IMR-90 (cell line): ENCODE measurements at regions not wholly inside any gene's neighbourhood (a gene's known extent, or its start where the extent isn't known, plus 50 kb on each side); places are given as distances from the start of the nearest gene placed in this dataset.

Experiments
- ATAC-seq: fragments of 200-7000 bp; cut with Tn5 transposase; 2 replicates; pipeline ENCODE4 v1.9.1; 2020; ENCODE audit warnings: low read depth, mild to moderate bottlenecking, moderate library complexity
- BruUV-seq: library from RNA; stranded (reverse); fragments of 400-500 nt; replicated peaks from 2 replicates; lab custom pipeline; 2021; lab: Mats Ljungman, UMichigan
- CTCF ChIA-PET: fragments of 300-600 bp; formaldehyde crosslinking; extraction: SDS; loops from one replicate; lab custom pipeline; 2021; ENCODE audit warnings: antibody characterized with exemption; lab: Yijun Ruan, JAX
- POLR2A ChIA-PET: fragments of 300-600 bp; sonication (Branson Sonifier 250); formaldehyde crosslinking; loops from one replicate; lab custom pipeline; 2022; ENCODE audit warnings: antibody characterized with exemption; ENCODE audit not compliant: unreplicated experiment; lab: Charles Lee
- DNase-seq: peaks from one replicate; pipeline ENCODE4 v3.0.0; 2013
- H2AFZ ChIP-seq: replicated peaks from 2 replicates; pipeline ENCODE3; 2013; ENCODE audit warnings: low read length, mild to moderate bottlenecking; ENCODE audit not compliant: poor library complexity
- H2AK5ac ChIP-seq: 2 replicates; pipeline ENCODE4 v1.6.1; 2013; ENCODE audit warnings: low read depth, low read length, inconsistent platforms
- H2AK9ac ChIP-seq: replicated peaks from 2 replicates; pipeline ENCODE3; 2013; ENCODE audit warnings: mild to moderate bottlenecking, low read depth, low read length, moderate library complexity; ENCODE audit not compliant: poor library complexity
- H2BK120ac ChIP-seq: 2 replicates; pipeline ENCODE4 v1.6.1; 2013; ENCODE audit warnings: low read depth, low read length, inconsistent platforms
- H2BK15ac ChIP-seq: 3 replicates; pipeline ENCODE4 v1.6.1; 2013; ENCODE audit warnings: low read depth, low read length, inconsistent platforms
- H2BK20ac ChIP-seq: 2 replicates; pipeline ENCODE4 v1.6.1; 2013; ENCODE audit warnings: low read depth, mild to moderate bottlenecking, inconsistent platforms, low read length, moderate library complexity
- H2BK5ac ChIP-seq: 2 replicates; pipeline ENCODE4 v1.6.1; 2013; ENCODE audit warnings: mild to moderate bottlenecking, low read depth, low read length, inconsistent platforms; ENCODE audit not compliant: poor library complexity, severe bottlenecking
- H3K14ac ChIP-seq: replicated peaks from 2 replicates; pipeline ENCODE4 v1.6.1; 2013; ENCODE audit warnings: low read depth, low read length, inconsistent platforms
- H3K18ac ChIP-seq: 2 replicates; pipeline ENCODE4 v1.6.1; 2013; ENCODE audit warnings: low read depth, low read length, control low read depth
- H3K23ac ChIP-seq: 2 replicates; pipeline ENCODE4 v1.6.1; 2013; ENCODE audit warnings: low read depth, low read length, inconsistent platforms
- H3K27ac ChIP-seq: 2 replicates; pipeline ENCODE4 v1.5.1; 2013; ENCODE audit warnings: mild to moderate bottlenecking, control low read depth, low read length; ENCODE audit not compliant: insufficient read depth
- H3K27me3 ChIP-seq: 2 replicates; pipeline ENCODE4 v1.6.1; 2013; ENCODE audit warnings: low read length; ENCODE audit not compliant: control insufficient read depth, insufficient read depth
- H3K36me3 ChIP-seq: 2 replicates; pipeline ENCODE4 v1.6.1; 2013; ENCODE audit warnings: low read length, mixed read lengths; ENCODE audit not compliant: control insufficient read depth, insufficient read depth
- H3K4ac ChIP-seq: 2 replicates; pipeline ENCODE4 v1.6.1; 2013; ENCODE audit warnings: low read depth, low read length, inconsistent platforms
- H3K4me1 ChIP-seq: 2 replicates; pipeline ENCODE4 v1.6.1; 2013; ENCODE audit warnings: low read length, mixed read lengths; ENCODE audit not compliant: control insufficient read depth, insufficient read depth
- H3K4me2 ChIP-seq: 2 replicates; pipeline ENCODE4 v1.6.1; 2013; ENCODE audit warnings: low read depth, mild to moderate bottlenecking, control low read depth, low read length, moderate library complexity
- H3K4me3 ChIP-seq: 2 replicates; pipeline ENCODE4 v1.5.1; 2013; ENCODE audit warnings: low read depth, mild to moderate bottlenecking, control low read depth, low read length, moderate library complexity; ENCODE audit not compliant: insufficient read depth
- H3K56ac ChIP-seq: 2 replicates; pipeline ENCODE4 v1.6.1; 2013; ENCODE audit warnings: low read length, inconsistent platforms; ENCODE audit not compliant: insufficient read depth; ENCODE audit errors: extremely low read depth
- H3K79me1 ChIP-seq, 2 experiments: 2 replicates each; pipeline ENCODE4 v1.6.1; 2013; ENCODE audit warnings: low read length in 2 of 2, inconsistent platforms in 1 of 2, low read depth in 1 of 2
- H3K9ac ChIP-seq: 2 replicates; pipeline ENCODE4 v1.6.1; 2013; ENCODE audit warnings: low read depth, low read length, control low read depth
- H3K9me1 ChIP-seq: 2 replicates; pipeline ENCODE4 v1.6.1; 2013; ENCODE audit warnings: low read length, inconsistent platforms; ENCODE audit not compliant: insufficient read depth
- H3K9me3 ChIP-seq: 2 replicates; pipeline ENCODE4 v1.6.1; 2013; ENCODE audit warnings: low read length; ENCODE audit not compliant: control insufficient read depth, insufficient read depth
- H4K20me1 ChIP-seq: 2 replicates; pipeline ENCODE4 v1.6.1; 2013; ENCODE audit warnings: low read length, inconsistent platforms; ENCODE audit not compliant: insufficient read depth
- H4K5ac ChIP-seq: 2 replicates; pipeline ENCODE4 v1.6.1; 2013; ENCODE audit warnings: mild to moderate bottlenecking, low read depth, low read length, control low read depth
- H4K8ac ChIP-seq, 2 experiments: 2 replicates each; pipeline ENCODE4 v1.6.1; 2013; ENCODE audit warnings: low read depth in 2 of 2, low read length in 2 of 2, control low read depth in 1 of 2, inconsistent platforms in 1 of 2
- H4K91ac ChIP-seq: 2 replicates; pipeline ENCODE4 v1.6.1; 2013; ENCODE audit warnings: low read depth, low read length, inconsistent platforms; ENCODE audit not compliant: insufficient read depth
- CTCF ChIP-seq: conservative IDR thresholded peaks from 2 replicates; pipeline ENCODE4 v1.5.1; 2012; ENCODE audit warnings: mild to moderate bottlenecking, low read depth, low read length, improper control_type of control experiment
- FOS ChIP-seq: fragments of 150-350 bp; IDR thresholded peaks from 2 replicates; pipeline ENCODE4 v1.6.1; 2016; ENCODE audit warnings: low read depth, low read length
- MAFK ChIP-seq: IDR thresholded peaks from 2 replicates; pipeline ENCODE4 v1.6.1; 2012; ENCODE audit warnings: low read depth, low read length, improper control_type of control experiment
- MAZ ChIP-seq: IDR thresholded peaks from 2 replicates; pipeline ENCODE4 v1.6.1; 2012; ENCODE audit warnings: low read depth, mild to moderate bottlenecking, low read length, improper control_type of control experiment, moderate library complexity, borderline replicate concordance
- MXI1 ChIP-seq: IDR thresholded peaks from 2 replicates; pipeline ENCODE4 v1.6.1; 2012; ENCODE audit warnings: low read depth, mild to moderate bottlenecking, low read length, moderate library complexity, borderline replicate concordance
- NFE2L2 ChIP-seq: fragments of 150-350 bp; IDR thresholded peaks from 2 replicates; pipeline ENCODE4 v1.6.1; 2016; ENCODE audit warnings: low read depth, mild to moderate bottlenecking, low read length
- POLR2A ChIP-seq: IDR thresholded peaks from 2 replicates; pipeline ENCODE4 v1.6.1; 2012; ENCODE audit warnings: mild to moderate bottlenecking, low read depth, low read length
- RAD21 ChIP-seq: IDR thresholded peaks from 2 replicates; pipeline ENCODE4 v1.6.1; 2012; ENCODE audit warnings: low read length, improper control_type of control experiment
- SMC3 ChIP-seq: fragments of 150-350 bp; IDR thresholded peaks from 2 replicates; pipeline ENCODE4 v1.6.1; 2016; ENCODE audit warnings: low read depth, mild to moderate bottlenecking, antibody characterized with exemption, low read length, moderate library complexity
- WGBS, 2 experiments: methylation state at CpG; one replicate each; pipeline versions ENCODE4 v1.1.5 to v1.1.7; 2013; ENCODE audit warnings: missing lambda C conversion rate in 2 of 2; ENCODE audit not compliant: insufficient read length in 1 of 2; ENCODE audit errors: extremely low coverage in 2 of 2; 5-methylcytosine and 5-hydroxymethylcytosine counted together
- dilution Hi-C: fragments of 300-500 bp; cut with HindIII; formaldehyde crosslinking; loops from one replicate; pipeline ENCODE4 v1.14.3; 2018; ENCODE audit warnings: low sequenced_read_pairs; ENCODE audit not compliant: unreplicated experiment
- in situ Hi-C: fragments of 300-500 bp; cut with MboI; formaldehyde crosslinking; loops from 3 replicates; pipeline ENCODE4 v1.14.3; 2019; ENCODE audit warnings: low sequenced_read_pairs, inconsistent platforms, mixed read lengths
- intact Hi-C: fragments of 100-400 bp; cut with micrococcal nuclease; formaldehyde crosslinking; loops from 2 replicates; pipeline ENCODE4 v1.10.0; 2022

GRCh38 chr6:6942831-6943230 lies 164.9 kb upstream of the RREB1 start:
- CTCF ChIA-PET: no interaction called here
- Histone ChIP-seq H4K8ac (no peak overlapping the region), H3K23ac (no peak overlapping the region), H3K36me3 (no peaks in the 10 kb centered on the region), H3K9ac (no peak overlapping the region), H3K4me2 (no peak overlapping the region), H3K27me3 (no peaks in the 10 kb centered on the region; the same call in 1 of the 2 replicates), H3K56ac (no peak overlapping the region), H3K4me1 (no peaks in the 10 kb centered on the region), H3K4me3 (no peak overlapping the region), H2BK15ac (no peak overlapping the region), H2BK20ac (no peak overlapping the region), H3K9me3 (no peaks in the 10 kb centered on the region), H4K5ac (no peak overlapping the region), H3K9me1 (no peaks in the 10 kb centered on the region), H3K18ac (no peak overlapping the region), H2AK9ac (no peak overlapping the region), H3K79me1 (no peaks in the 10 kb centered on the region), H3K14ac (no peak overlapping the region), H2AFZ (no peak overlapping the region), H2AK5ac (no peak overlapping the region), H2BK120ac (no peak overlapping the region), H3K27ac (no peak overlapping the region), H4K91ac (no peak overlapping the region), H2BK5ac (no peak overlapping the region), H3K4ac (no peak overlapping the region), H4K20me1 (no peaks in the 10 kb centered on the region)
- dilution Hi-C loops (no loop called here), intact Hi-C loops (no loop called here), in situ Hi-C loops (no loop called here)
- ATAC-seq: no peak
- 21% methylated on average over 2 of the region's 13 CpGs; no CpG with 5 or more reads in 1 of the 2 experiments for WGBS, 2 experiments
- no TSS peak for BruUV-seq
- peak; percentile 8 for DNase-seq
- POLR2A ChIA-PET: no interaction called here
- TF ChIP-seq SMC3 (no peak), FOS (no peak), MAZ (no peak), RAD21 (no peak), MXI1 (no peak), POLR2A (no peak), CTCF (no peak), NFE2L2 (no peak), MAFK (no peak)
